ENCODE measurements at regions not wholly inside any gene's neighbourhood (a gene's known extent, or its start where the extent isn't known, plus 50 kb on each side); places are given as distances from the start of the nearest gene placed in this dataset.

GRCh38 chr13:65609350-65609749 lies 1620.8 kb downstream of the PCDH9 start:
- Mint-ChIP-seq H3K4me3 (ENCODE audit: unreplicated experiment) (no peak overlapping the region), H3K9me3 (ENCODE audit: low read depth) (no peaks in the 10 kb centered on the region), H3K27ac (ENCODE audit: unreplicated experiment) (no peak overlapping the region), H3K36me3 (ENCODE audit: low read depth) (no peaks in the 10 kb centered on the region), H3K27me3 (ENCODE audit: low read depth) (no peaks in the 10 kb centered on the region), H3K4me1 (ENCODE audit: low read depth) (peaks cover 4% of the 10 kb centered on the region)
- no peak for DNase-seq (ENCODE audit: low spot score)
- no peak for TF ChIP-seq CTCF (IDR thresholded peaks at IDR 0.05)

GRCh38 chr13:65606622-65607021 lies 1623.5 kb downstream of the PCDH9 start:
- Mint-ChIP-seq H3K4me3 (ENCODE audit: unreplicated experiment) (no peak overlapping the region), H3K27me3 (ENCODE audit: low read depth) (no peaks in the 10 kb centered on the region), H3K4me1 (ENCODE audit: low read depth) (peaks cover 4% of the 10 kb centered on the region), H3K36me3 (ENCODE audit: low read depth) (no peaks in the 10 kb centered on the region), H3K27ac (ENCODE audit: unreplicated experiment) (no peak overlapping the region), H3K9me3 (ENCODE audit: low read depth) (peaks cover 3% of the 10 kb centered on the region)
- TF ChIP-seq CTCF (IDR thresholded peaks at IDR 0.05) = no peak
- no peak for DNase-seq (ENCODE audit: low spot score)

GRCh38 chr13:65605396-65605795 lies 1624.7 kb downstream of the PCDH9 start:
- Mint-ChIP-seq H3K36me3 (ENCODE audit: low read depth) (no peaks in the 10 kb centered on the region), H3K4me3 (ENCODE audit: unreplicated experiment) (no peak overlapping the region), H3K27me3 (ENCODE audit: low read depth) (no peaks in the 10 kb centered on the region), H3K27ac (ENCODE audit: unreplicated experiment) (no peak overlapping the region), H3K4me1 (ENCODE audit: low read depth) (peaks cover 4% of the 10 kb centered on the region), H3K9me3 (ENCODE audit: low read depth) (peaks cover 3% of the 10 kb centered on the region)
- no peak for DNase-seq (ENCODE audit: low spot score)
- TF ChIP-seq CTCF (IDR thresholded peaks at IDR 0.05) = no peak

GRCh38 chr13:65603160-65603559 lies 1627.0 kb downstream of the PCDH9 start:
- DNase-seq (ENCODE audit: low spot score) = no peak
- Mint-ChIP-seq H3K9me3 (ENCODE audit: low read depth) (peaks cover 3% of the 10 kb centered on the region), H3K36me3 (ENCODE audit: low read depth) (no peaks in the 10 kb centered on the region), H3K4me3 (ENCODE audit: unreplicated experiment) (no peak overlapping the region), H3K4me1 (ENCODE audit: low read depth) (peaks cover 9% of the 10 kb centered on the region), H3K27ac (ENCODE audit: unreplicated experiment) (no peak overlapping the region), H3K27me3 (ENCODE audit: low read depth) (no peaks in the 10 kb centered on the region)
- TF ChIP-seq CTCF (IDR thresholded peaks at IDR 0.05) = no peak

- no peak for DNase-seq (ENCODE audit: low spot score)
- Mint-ChIP-seq H3K9me3 (ENCODE audit: low read depth) (peaks cover 3% of the 10 kb centered on the region), H3K4me1 (ENCODE audit: low read depth) (peaks cover 17% of the 10 kb centered on the region), H3K4me3 (ENCODE audit: unreplicated experiment) (no peak overlapping the region), H3K36me3 (ENCODE audit: low read depth) (no peaks in the 10 kb centered on the region), H3K27me3 (ENCODE audit: low read depth) (no peaks in the 10 kb centered on the region), H3K27ac (ENCODE audit: unreplicated experiment) (no peak overlapping the region)
- no peak for TF ChIP-seq CTCF (IDR thresholded peaks at IDR 0.05)
These were observed 1628.3 kb downstream of the PCDH9 start for GRCh38 chr13:65601855-65602254.
